Liver (tissue), 3 donors: ENCODE measurements at regions not wholly inside any gene's neighbourhood (a gene's known extent, or its start where the extent isn't known, plus 50 kb on each side); places are given as distances from the start of the nearest gene placed in this dataset.

Experiments
- FOXA1 ChIP-seq: IDR thresholded peaks from 2 replicates; pipeline ENCODE4 v1.6.1; 2016; ENCODE audit warnings: antibody characterized with exemption
- GABPA ChIP-seq, 2 donors: IDR thresholded peaks in 1 of 2; conservative IDR thresholded peaks in 1 of 2; 2 replicates each; pipeline ENCODE4 v1.6.1; 2016; ENCODE audit warnings: antibody characterized with exemption in 2 of 2, mild to moderate bottlenecking in 1 of 2, moderate library complexity in 1 of 2
- JUND ChIP-seq, 2 donors: IDR thresholded peaks; 2 replicates each; pipeline ENCODE4 v1.6.1; 2016; ENCODE audit warnings: antibody characterized with exemption in 2 of 2
- NR2F2 ChIP-seq: IDR thresholded peaks from 2 replicates; pipeline ENCODE4 v1.6.1; 2016; ENCODE audit warnings: antibody characterized with exemption
- RAD21 ChIP-seq, 2 donors: IDR thresholded peaks; 2 replicates each; pipeline ENCODE4 v1.6.1; 2016; ENCODE audit warnings: antibody characterized with exemption in 2 of 2, mild to moderate bottlenecking in 2 of 2
- REST ChIP-seq: IDR thresholded peaks from 2 replicates; pipeline ENCODE4 v1.6.1; 2016; ENCODE audit warnings: antibody characterized with exemption, mild to moderate bottlenecking
- RXRA ChIP-seq, 2 donors: IDR thresholded peaks; 2 replicates each; pipeline ENCODE4 v1.6.1; 2017 to 2018; ENCODE audit warnings: antibody characterized with exemption in 2 of 2, mild to moderate bottlenecking in 1 of 2
- SP1 ChIP-seq: IDR thresholded peaks from 2 replicates; pipeline ENCODE4 v1.6.1; 2018; ENCODE audit warnings: antibody characterized with exemption, mild to moderate bottlenecking
- TAF1 ChIP-seq: conservative IDR thresholded peaks from 2 replicates; pipeline ENCODE4 v1.6.1; 2016; ENCODE audit warnings: antibody characterized with exemption, mild to moderate bottlenecking
- YY1 ChIP-seq: IDR thresholded peaks from 2 replicates; pipeline ENCODE4 v1.6.1; 2016; ENCODE audit warnings: antibody characterized with exemption, mild to moderate bottlenecking
- ZBTB33 ChIP-seq: IDR thresholded peaks from 2 replicates; pipeline ENCODE4 v1.6.1; 2016; ENCODE audit warnings: antibody characterized with exemption
- TF ChIP-seq, protein P1 (sequence below): fragments of 150-350 bp; IDR thresholded peaks from 2 replicates; pipeline ENCODE4 v1.5.1; 2017; ENCODE audit warnings: improper control_type of control experiment, low read depth, low read length; ENCODE audit not compliant: missing input control
- TF ChIP-seq, protein P2 (sequence below): IDR thresholded peaks from 2 replicates; pipeline ENCODE4 v1.6.1; 2016; ENCODE audit warnings: antibody characterized with exemption
- TF ChIP-seq, protein P3 (sequence below): IDR thresholded peaks from 2 replicates; pipeline ENCODE4 v1.6.1; 2016; ENCODE audit warnings: antibody characterized with exemption
- donor health status: healthy.
- donor health status: healthy.

GRCh38 chr2:193847130-193847529 is 1652.4 kb upstream of the TMEFF2 start:
- TF ChIP-seq, protein P1, sequence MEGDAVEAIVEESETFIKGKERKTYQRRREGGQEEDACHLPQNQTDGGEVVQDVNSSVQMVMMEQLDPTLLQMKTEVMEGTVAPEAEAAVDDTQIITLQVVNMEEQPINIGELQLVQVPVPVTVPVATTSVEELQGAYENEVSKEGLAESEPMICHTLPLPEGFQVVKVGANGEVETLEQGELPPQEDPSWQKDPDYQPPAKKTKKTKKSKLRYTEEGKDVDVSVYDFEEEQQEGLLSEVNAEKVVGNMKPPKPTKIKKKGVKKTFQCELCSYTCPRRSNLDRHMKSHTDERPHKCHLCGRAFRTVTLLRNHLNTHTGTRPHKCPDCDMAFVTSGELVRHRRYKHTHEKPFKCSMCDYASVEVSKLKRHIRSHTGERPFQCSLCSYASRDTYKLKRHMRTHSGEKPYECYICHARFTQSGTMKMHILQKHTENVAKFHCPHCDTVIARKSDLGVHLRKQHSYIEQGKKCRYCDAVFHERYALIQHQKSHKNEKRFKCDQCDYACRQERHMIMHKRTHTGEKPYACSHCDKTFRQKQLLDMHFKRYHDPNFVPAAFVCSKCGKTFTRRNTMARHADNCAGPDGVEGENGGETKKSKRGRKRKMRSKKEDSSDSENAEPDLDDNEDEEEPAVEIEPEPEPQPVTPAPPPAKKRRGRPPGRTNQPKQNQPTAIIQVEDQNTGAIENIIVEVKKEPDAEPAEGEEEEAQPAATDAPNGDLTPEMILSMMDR, result no peak
- TF ChIP-seq ZBTB33 (no peak), RXRA (IDR thresholded peaks at IDR 0.05) (no peak), YY1 (no peak), FOXA1 (no peak), TAF1 (no peak), GABPA (IDR thresholded peaks at IDR 0.05 in 1 of 2, conservative IDR thresholded peaks at IDR 0.05 in 1 of 2) (no peak), RAD21 (IDR thresholded peaks at IDR 0.05) (no peak), REST (no peak), NR2F2 (no peak), SP1 (no peak), JUND (IDR thresholded peaks at IDR 0.05) (no peak)
- TF ChIP-seq, protein P2, sequence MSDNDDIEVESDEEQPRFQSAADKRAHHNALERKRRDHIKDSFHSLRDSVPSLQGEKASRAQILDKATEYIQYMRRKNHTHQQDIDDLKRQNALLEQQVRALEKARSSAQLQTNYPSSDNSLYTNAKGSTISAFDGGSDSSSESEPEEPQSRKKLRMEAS, result no peak
- TF ChIP-seq, protein P3, sequence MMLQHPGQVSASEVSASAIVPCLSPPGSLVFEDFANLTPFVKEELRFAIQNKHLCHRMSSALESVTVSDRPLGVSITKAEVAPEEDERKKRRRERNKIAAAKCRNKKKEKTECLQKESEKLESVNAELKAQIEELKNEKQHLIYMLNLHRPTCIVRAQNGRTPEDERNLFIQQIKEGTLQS, result no peak
